Muscle of arm (tissue), 1 donor: ENCODE measurements at regions not wholly inside any gene's neighbourhood (a gene's known extent, or its start where the extent isn't known, plus 50 kb on each side); places are given as distances from the start of the nearest gene placed in this dataset.
"Not testable (repeated sequence)": the region's sequence is repeated elsewhere in the genome, so short reads cannot be mapped to it uniquely, and the experiment has no call there.

Source experiments
- DNase-seq: peaks from one replicate; pipeline ENCODE4 v3.0.0-alpha.2; 2013

GRCh38 chr6:28585335-28585734 is 59.7 kb downstream of the GPX5 start:
- DNase-seq = no peak

GRCh38 chr6:28586324-28586723 is 60.6 kb downstream of the GPX5 start:
- no peak for DNase-seq

- peak; percentile 76 for DNase-seq
Observed at GRCh38 chr6:28586962-28587745, 61.5 kb downstream of the GPX5 start.

GRCh38 chr6:28587746-28588075 is 62.0 kb downstream of the GPX5 start:
- no peak for DNase-seq

GRCh38 chr6:28588666-28589065 is 63.0 kb downstream of the GPX5 start:
- DNase-seq = no peak

GRCh38 chr6:28589234-28589956 is 63.7 kb downstream of the GPX5 start:
- DNase-seq = peak; percentile 85

GRCh38 chr6:28589957-28590349 is 64.3 kb downstream of the GPX5 start:
- DNase-seq = no peak

GRCh38 chr6:28597217-28597835 is 71.6 kb downstream of the GPX5 start:
- DNase-seq = no peak

GRCh38 chr6:28597924-28598722 is 72.4 kb downstream of the GPX5 start:
- DNase-seq = no peak

- no peak for DNase-seq
Observed at GRCh38 chr6:28598757-28599686, 73.3 kb downstream of the GPX5 start.

GRCh38 chr6:28600245-28600644 is 74.6 kb downstream of the GPX5 start:
- no peak for DNase-seq

GRCh38 chr6:28603891-28604290 is 78.2 kb downstream of the GPX5 start:
- DNase-seq = no peak

GRCh38 chr6:28606424-28607391 is 81.0 kb downstream of the GPX5 start:
- DNase-seq = peak; percentile 66

GRCh38 chr6:28607990-28608389 is 82.3 kb downstream of the GPX5 start:
- no peak for DNase-seq

- no peak for DNase-seq
Observed at GRCh38 chr6:28609672-28610071, 84.0 kb downstream of the GPX5 start.

GRCh38 chr6:28615616-28615954 is 89.9 kb downstream of the GPX5 start:
- no peak for DNase-seq

GRCh38 chr6:28615955-28616747 is 90.5 kb downstream of the GPX5 start:
- DNase-seq = no peak

- no peak for DNase-seq
Observed at GRCh38 chr6:28618898-28619555, 93.3 kb downstream of the GPX5 start.

- not testable (repeated sequence) for DNase-seq
Observed at GRCh38 chr6:28621268-28621667, 95.6 kb downstream of the GPX5 start.
